Hematopoietic multipotent progenitor cell treated with erythropoietin and hydrocortisone succinate and interleukin-3 and kit ligand, for 6 days (in vitro differentiated cells): ENCODE measurements at regions not wholly inside any gene's neighbourhood (a gene's known extent, or its start where the extent isn't known, plus 50 kb on each side); places are given as distances from the start of the nearest gene placed in this dataset.

ENCODE experiments used
- DNase-seq: peaks from one replicate; pipeline ENCODE4 v3.0.0-alpha.2; 2015

DNA sequence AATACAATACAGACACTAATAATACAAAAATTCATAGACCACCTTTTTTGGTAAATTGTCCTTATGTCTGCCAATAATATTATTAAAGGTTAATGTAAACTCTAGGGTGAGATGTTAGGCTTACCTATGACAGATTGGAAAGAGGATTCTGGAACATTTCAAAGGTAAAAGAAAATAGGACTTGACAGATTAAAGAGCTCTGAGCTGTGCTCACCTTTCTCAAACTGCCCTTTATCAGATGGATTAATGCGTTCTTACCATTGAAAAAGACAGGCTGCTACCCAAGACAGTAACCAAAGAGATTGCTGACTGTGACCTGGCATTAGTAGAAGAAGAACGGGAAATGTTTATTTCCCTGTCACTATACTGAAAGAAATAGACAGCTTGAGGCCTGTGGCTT, 156.1 kb upstream of the MRPS30 start:
- no peak for DNase-seq

DNA sequence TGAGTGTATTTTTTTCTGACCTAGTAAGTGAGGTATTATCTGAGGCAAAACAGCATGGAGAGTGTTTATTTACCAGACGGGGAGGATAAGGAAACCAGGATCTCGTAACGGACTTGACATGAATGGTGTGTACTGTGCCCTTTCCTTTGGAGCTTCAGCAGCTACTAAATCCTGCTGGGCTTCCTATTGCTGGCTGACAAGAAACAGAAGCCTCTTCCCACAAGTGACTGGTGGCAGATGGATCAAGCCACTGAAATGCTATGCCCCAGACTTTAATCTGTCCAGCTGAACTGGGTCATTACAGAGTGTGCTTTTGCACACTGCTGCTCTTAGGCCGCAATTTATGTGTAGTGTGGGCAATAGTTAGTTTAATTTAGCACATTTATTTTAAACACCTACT, 162.7 kb upstream of the MRPS30 start:
- no peak for DNase-seq

DNA sequence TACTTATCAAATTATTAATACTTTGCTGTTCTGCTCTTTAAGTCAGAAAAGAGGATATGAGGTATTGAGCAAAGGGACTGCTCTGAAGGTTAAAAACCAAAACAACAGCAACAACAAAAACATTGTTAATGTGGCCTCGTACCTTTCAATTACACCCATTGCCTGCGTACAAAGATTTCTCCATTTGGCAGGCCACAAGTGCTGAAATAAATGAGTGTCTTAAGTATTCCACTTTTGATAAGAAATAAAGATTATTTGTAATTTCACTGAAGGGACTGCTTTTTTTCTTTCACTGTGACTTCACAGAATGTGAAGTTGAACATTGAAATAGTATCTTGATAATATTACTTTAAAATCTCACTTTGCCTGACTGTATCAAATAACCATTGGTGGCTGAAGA, 163.2 kb upstream of the MRPS30 start:
- no peak for DNase-seq

DNA sequence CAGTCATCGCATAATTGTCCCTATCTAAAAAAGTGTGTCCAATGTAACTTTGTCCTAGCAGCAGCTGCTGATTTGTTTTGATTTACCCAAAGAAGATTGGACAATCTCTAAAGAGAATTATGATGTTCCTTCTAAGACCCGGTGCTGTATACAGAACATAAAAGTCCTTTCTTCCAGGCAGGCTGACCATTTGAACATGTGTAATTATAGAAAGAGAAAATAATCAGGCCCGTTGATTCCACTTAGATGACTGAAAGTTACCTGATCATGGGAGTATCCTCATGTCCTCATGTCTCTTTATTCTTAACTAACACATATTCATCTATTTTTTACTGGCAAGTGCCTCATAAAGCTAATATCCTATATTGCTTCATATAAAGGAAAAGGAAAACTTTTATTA, 164.1 kb upstream of the MRPS30 start:
- DNase-seq = no peak

DNA sequence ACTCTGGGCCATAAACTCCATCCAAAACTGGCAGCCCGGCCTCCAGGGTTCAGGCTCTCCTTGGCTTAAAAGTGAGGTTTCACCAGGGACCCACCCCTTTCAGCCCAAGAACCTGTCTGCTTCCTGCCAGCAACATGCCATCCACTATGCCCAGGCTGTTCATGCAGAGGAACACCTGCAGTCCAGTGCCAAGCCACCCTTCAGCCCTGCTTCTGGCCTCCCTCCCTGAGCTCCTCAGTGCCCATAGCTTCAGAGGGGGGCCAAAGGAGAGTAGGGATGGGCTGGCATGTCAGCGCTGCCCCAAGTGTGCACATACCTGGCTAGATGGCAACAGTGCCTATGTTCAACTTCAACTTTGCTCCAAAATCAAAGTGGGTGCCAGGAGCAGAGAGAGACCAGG, 166.9 kb upstream of the MRPS30 start:
- no peak for DNase-seq

DNA sequence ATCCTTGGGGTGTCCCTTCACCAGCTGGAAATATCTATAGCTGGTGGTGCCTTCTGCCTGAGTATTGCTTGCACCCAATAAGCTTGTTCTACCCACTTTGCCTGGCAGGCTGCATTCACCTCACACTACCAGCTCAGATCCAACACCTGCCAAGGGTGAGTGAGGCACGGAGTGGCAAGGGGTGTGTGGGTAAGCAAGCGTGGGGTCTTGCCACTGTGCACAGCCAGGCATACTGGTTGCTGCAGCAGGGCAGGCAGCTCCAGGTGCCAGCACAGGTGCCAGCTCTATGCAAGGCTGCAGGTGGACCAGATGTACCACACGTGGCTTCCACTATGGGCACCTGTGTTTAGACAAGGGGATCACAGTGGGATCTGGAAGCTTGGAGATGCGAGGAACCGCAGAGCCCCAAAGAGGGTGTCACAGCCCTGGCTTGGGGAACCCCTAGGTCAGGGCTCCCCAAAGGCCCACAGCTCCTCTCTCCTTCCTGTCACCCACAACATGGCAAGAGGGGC, 167.7 kb upstream of the MRPS30 start:
- DNase-seq = no peak

DNA sequence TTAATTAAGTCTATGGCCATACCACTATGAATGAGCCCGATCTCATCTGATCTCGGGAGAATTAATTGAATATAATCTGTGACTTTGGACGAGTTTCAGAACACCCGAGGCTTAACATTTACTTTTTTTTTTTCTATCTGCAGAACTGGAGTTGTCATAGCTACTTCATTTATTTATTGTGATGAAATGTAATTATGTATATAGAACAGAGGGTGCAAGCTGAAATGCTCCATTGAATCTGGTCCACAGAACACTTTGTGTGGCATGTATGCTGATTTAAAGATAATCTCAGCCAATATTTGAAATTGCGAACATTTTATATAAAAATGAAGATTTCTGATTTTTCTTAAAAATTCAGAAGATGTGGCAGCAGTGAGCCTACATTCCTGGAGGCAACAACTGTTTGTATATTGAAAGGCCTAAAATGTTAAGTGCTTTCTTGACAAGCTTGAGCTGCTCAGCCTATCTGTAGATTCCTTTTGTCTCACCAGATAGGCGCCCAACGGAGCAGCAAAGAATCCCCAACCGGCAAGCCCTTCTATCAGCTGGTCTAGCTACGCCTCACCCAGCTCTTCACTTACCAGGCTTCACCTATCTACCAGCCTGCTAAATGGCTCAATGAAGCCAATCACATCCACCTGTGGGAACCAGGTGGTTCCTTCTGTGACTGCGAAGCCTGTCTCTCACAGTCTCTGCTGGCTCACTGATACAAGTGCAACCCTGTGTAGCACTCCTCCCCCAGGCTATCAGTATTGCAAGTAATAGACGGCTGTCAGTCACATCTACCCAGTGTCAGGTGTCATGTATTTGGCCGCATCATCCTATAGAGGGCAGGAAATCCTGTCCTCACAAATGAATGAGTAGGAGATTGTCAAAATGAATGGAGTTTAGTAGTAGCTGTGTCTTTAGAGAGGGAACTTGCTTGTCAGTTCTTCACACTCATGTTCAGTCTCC, 170.6 kb upstream of the MRPS30 start:
- DNase-seq = no peak

DNA sequence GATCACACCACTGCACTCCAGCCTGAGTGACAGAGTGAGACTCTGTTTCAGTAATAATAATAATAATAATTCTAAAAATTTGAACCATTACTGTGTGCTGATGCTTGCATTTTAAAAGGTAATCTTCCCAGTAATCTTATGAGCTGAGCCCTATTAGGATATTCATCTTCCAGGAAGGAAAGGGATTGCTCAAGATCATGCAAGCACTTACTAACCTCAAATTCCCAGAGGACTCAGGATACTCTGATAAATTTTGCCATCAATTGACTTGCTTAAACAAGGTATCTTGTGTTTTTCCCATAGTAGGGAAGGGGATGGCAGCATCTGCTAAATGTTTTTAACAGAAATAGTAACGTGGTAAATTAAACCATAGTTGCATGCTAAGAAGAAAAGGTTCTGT, 176.4 kb upstream of the MRPS30 start:
- DNase-seq = no peak

DNA sequence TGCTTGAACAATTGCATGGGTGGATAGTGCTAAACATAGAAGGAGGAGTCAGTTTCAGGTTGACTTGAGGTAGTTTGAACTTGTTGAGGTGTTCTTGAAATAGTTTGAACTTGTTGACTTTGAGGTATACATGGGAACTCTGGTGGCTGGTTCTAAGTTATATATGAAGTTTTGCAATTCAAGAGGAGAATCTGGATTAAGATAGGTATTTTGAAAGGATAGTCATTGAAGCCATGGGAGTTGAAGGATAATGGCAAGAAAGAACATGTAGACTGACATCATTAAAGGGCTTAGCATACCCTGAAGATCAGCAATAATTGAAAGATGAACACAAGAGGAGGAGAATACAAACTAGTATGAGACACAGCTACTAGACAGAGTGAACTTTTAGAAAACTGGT, 181.9 kb upstream of the MRPS30 start:
- no peak for DNase-seq

DNA sequence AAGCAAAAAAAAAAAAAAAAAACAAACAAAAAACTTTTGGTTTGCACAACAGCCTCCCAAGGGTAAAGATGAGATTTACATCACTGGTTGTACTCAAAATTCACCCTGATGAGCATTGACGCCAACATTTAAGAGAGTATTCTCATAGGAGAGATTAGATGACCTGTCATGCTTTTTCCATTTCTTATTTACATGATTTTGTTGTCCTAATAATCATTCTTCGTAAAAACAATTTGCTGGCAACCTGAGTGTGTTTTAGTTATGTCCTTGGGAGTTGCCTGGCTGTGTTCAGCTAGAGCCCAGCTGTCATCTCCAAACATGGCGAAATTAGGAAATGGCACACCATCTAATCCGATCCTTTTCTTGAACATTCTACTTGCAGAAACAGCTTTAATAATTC, 186.4 kb upstream of the MRPS30 start:
- DNase-seq = no peak

DNA sequence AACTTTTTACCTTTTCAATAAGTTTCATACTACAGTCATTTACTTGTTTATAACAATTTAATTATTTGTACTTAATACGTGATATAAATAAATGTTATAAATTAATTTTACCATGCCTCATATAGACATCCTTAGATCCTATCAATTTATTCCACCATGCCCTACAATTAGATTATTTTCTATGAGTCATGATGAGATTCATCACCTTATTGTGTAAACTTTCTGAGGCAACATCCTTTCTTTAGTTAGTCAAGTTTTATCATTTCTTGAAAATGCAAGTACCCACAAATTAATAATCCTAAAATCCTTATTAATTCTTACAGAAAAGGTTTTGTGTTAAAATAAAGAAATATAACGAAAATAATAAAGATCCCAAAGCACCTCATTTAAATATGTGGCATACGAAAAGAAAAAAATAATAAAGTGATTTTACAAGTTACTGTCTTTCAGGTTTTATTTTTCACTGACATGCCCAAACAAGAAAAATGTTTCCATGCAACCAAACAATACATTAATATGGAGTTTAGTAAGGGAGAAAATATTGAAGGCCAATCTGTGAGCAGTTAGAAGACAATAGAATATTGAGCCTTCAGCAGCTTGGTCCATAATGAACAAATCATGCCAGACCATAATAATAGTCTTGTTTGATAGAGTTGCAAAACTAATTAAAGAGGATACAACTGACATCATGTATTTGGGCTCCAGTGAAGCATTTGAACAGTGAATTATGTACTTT, 188.7 kb upstream of the MRPS30 start:
- DNase-seq = no peak

DNA sequence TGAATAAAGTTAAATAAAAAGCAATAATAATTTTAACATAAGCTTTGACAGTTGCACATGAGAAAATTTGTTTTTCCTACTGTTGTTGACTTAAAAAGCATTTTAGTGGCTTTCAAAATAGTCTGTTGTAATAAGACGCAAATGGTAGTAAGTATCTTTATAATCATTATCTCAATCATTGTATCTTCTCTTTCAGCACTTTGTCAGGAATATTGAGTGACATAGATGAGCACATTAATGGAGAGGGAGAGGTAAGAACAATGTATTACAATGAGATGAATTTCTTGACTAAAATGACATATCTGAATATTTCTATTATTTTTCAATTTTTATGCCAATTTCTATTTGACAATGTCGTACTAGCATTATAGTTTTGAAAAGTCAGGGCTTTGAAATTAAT, 193.9 kb upstream of the MRPS30 start:
- no peak for DNase-seq

DNA sequence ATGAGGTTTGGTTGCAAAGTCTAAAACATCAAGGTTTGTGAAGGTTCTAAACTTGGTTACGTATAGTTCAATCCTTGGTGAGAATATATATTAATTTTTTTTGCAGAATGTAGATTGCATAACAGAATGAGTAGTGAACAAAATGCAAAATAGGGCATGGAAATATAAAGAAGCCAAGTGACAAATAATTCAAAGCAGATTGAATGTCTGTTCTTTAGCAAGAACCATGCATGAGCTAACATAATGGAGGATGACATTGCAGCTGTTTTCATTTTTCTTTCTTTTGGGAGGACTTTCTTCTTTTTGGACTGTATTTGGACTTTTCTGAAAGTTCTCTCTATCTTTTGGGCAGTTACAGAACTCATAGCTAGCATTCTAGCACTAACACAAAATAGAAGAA, 194.8 kb upstream of the MRPS30 start:
- DNase-seq = no peak

DNA sequence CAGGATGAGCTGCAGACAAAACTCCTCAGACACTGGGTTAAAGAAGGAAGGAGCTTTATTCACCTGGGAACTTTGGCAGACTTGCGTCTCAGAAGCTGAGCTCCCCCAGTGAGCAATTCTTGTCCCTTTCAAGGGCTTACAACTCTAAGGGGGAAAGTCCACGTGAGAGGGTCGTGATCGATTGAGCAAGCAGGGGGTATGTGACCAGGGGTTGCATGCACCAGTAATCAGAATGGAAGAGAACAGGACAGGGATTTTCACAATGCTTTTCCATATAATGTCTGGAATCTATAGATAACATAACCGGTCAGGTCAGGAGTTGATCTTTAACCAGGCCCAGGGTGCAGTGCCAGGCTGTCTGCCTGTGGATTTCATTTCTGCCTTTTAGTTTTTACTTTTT, 202.8 kb upstream of the MRPS30 start:
- DNase-seq = no peak

DNA sequence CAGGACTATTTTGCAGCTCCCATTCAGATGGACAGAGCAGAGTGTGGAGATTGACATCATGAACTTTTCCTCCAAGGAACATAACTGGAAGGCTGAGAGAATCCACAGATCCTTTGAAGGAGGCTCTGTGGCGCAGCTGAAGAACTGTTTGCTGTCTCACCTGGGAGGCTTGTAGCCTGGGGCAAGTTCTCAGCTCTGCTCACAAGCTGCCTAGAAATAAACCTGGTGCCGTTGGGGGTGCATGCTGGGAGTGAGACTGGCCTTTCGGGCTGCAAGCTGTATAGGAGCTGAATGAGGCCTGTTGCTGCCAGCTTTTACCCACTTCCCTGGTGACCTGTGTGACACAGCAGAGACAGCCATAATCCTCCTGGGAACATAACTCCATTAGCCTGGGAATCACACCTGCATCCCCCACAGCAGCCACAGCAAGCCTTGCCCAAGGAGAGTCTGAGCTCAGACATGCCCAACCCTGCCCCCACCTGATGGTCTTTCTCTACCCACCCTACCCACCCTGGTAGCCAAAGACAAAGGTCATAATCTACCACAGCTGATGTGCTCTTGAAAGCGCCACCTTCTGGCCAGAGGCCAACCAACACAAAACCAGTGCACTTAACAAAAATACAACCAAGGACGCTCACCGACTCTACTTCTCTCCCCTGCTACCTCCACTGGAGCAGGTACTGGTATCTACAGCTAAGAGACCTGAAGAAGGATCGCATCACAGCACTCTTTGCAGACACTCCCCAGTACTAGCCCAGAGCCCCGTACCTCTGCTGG, 205.1 kb upstream of the MRPS30 start:
- DNase-seq = no peak

DNA sequence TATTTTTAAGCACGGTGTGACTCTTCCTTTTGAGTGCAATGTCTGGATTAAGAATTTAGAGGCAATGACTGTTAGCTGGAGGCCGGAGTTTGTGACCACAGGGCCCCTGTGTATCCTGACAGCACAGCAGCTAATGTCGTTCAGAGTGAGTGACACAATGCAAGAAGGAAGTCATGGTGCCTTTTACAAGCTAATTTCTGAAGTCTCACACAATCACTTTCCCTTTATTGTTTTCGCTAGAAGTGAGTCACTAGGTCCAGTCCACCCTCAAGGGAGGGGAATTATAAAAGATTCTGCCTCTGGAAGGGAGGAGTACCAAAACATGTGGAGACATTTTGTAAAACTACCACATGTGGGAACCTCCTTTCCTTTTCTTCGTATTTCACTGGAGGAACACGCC, 185.5 kb upstream of the FGF10 start:
- no peak for DNase-seq

DNA sequence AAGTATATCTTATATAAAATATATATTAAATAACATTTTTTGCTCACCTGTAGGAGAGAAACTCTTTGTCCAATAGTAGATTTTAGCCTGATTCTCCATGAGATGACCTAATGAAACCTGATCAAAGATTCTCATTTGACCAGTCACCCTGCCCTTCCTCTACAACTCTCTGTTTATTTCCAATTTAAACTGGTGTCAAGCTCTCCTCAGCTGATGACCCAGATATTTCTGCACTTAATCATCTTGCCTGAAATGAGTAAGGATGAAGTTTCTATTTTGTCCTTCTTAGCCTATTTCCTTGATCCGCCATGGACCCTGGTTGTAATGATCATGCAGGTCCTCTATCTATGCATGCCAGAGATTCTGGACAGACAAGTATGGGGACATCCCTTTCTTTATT, 179.3 kb upstream of the FGF10 start:
- DNase-seq = no peak

DNA sequence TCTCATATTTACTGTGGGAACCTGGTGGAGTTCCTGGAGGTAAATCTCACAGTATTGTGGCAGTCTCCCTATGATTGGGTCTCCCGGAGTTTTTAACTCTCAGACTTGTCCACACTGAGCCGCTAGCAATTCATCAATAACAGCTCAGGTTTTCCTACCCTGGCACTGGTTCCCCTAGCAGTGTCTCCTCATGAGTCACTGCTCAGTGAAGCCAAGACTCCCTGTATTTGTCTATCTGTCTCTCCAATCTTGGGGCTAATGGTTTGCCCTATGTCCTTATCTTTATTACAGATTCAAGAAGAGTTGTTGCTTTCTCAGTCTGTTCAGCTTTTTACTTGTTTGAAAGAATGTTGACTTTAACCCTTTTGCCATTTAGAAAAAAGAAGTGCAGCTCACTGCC, 176.7 kb upstream of the FGF10 start:
- DNase-seq = no peak

DNA sequence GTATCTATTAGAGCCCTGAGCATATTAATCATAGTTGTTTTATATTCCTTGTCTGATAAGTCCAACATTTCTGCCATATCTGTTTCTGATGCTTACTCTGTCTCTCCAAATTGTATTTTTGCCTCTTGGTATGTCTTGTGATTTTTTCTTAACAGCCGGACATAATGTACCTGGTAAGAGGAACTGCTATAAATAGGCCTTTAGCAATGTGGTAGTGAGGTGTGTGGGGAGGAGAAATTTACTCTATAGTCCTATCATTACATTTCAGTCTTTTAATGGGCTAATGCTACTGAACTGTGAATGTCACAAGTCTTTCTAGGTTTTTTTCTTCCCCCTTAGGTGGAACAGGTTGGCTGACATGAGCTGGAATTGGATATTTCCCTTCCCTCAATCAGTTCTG, 176.1 kb upstream of the FGF10 start:
- no peak for DNase-seq

DNA sequence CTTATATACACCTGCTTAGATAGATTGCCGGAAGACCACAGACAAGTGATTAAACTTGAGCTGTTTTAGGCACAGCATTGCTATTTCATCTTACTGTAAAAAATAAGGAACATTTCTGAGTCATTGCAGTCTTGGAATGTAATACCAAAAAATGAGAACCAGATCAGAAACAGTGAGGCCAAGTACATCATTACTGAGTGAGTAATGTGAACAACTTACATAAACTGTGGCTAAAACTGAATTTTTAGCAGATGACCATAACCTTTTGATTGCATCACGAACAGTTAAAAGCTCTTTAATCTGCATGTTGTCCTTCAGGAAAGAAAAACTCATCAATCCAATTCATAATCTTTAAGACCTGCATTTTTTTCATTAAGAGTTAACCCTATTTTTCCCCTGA, 157.1 kb upstream of the FGF10 start:
- DNase-seq = no peak

DNA sequence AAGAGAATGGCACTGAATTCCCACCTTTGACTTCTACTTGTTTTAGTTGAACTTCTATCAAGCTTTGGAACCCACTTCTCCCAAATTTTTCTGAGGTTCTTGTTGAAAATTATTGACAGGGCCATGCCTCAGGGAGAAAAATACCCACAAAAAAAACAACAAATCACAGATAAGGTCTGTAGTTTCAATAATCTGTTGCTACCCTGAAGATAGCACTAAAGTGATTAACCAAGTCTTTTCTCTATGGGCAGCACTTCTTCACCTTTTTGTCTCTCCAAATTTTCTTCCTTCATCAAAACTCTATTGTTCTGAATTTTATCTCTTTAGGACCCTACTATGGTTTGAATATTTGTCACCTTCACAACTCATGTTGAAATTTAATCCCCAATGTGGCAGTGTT, 154.3 kb upstream of the FGF10 start:
- no peak for DNase-seq

DNA sequence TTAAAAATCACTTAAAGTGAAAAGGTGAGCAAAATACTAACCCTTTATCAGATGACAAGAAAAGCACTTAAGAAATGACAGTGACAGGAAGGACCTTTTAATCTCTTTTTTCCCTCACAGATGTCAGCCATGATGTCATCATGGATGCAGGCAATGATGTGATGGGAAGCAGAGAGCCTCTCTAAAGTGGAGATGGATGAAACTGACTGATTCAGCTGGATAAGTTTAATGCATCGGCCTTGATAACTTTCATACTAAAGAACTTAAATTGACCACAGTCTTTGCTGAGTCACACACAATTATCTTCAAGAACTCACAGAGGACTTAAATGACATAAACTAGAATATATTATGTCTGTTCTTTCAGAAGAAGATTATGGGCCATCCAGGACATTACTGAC, 153.2 kb upstream of the FGF10 start:
- no peak for DNase-seq

DNA sequence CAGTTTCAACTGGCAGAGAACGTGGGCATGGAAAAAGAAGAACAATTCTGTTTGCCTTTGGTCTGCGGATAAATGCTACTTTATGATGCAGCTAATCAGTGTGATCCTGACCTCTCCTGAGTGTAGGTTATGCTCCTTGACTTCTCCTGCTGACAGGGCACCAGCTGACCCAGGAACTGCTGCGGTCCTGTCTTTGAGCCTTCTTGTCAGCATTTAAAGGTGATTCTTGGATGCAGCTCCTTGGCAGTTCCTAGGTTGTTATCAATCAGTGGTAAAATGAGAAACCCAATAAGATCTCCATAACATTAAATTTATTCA, 150.3 kb upstream of the FGF10 start:
- DNase-seq = no peak
